ENCODE measurements at regions not wholly inside any gene's neighbourhood (a gene's known extent, or its start where the extent isn't known, plus 50 kb on each side); places are given as distances from the start of the nearest gene placed in this dataset.
"Not testable (repeated sequence)": the region's sequence is repeated elsewhere in the genome, so short reads cannot be mapped to it uniquely, and the experiment has no call there.

- Histone ChIP-seq H3K9me3 (ENCODE audit: control insufficient read depth, insufficient read depth, low read depth, low read length) (no peaks in the 10 kb centered on the region), H3K4me2 (ENCODE audit: extremely low read depth, insufficient read depth, low read length) (no peak overlapping the region), H3K27me3 (ENCODE audit: control insufficient read depth, insufficient read depth, low read length) (no peaks in the 10 kb centered on the region), H4K20me1 (ENCODE audit: control insufficient read depth, extremely low read depth, insufficient read depth, low read length) (no peaks in the 10 kb centered on the region), H3K4me3 (replicated peaks in 1 of 4; ENCODE audit: control extremely low read depth in 1 of 4, insufficient read depth in 1 of 4, low read depth in 3 of 4, low read length in 4 of 4) (no peak overlapping the region), H3K79me2 (ENCODE audit: control insufficient read depth, insufficient read depth, low read length) (no peaks in the 10 kb centered on the region), H3K4me1 (ENCODE audit: control insufficient read depth, extremely low read depth, insufficient read depth, low read length) (no peaks in the 10 kb centered on the region), H3K27ac (ENCODE audit: insufficient read depth, low read length) (no peak overlapping the region), H3K36me3 (ENCODE audit: control insufficient read depth, insufficient read depth, low read length) (no peaks in the 10 kb centered on the region), H2AFZ (ENCODE audit: low read length) (no peak overlapping the region), H3K9ac (ENCODE audit: insufficient read depth, low read length) (no peak overlapping the region)
- no peak for DNase-seq (ENCODE audit: low read depth in 2 of 2)
- no peak for TF ChIP-seq EZH2 (IDR thresholded peaks at IDR 0.05; ENCODE audit: low read length, missing control alignments)
- TF ChIP-seq CTCF (conservative IDR thresholded peaks at IDR 0.05 in 1 of 2, IDR thresholded peaks at IDR 0.05 in 1 of 2; ENCODE audit: low read depth in 1 of 2, low read length in 2 of 2): no peak
Measured at GRCh38 chr4:82276332-82276640, 97.5 kb downstream of the HNRNPD start.

- no peaks in the 10 kb centered on the region for H3K27me3 ChIP-seq (ENCODE audit: control insufficient read depth, insufficient read depth, low read length)
- H3K9me3 ChIP-seq (ENCODE audit: control insufficient read depth, insufficient read depth, low read depth, low read length): no peaks in the 10 kb centered on the region
- H3K4me3 ChIP-seq (replicated peaks in 1 of 4; ENCODE audit: control extremely low read depth in 1 of 4, insufficient read depth in 1 of 4, low read depth in 3 of 4, low read length in 4 of 4): no peak overlapping the region
- H2AFZ ChIP-seq (ENCODE audit: low read length): no peak overlapping the region
- H4K20me1 ChIP-seq (ENCODE audit: control insufficient read depth, extremely low read depth, insufficient read depth, low read length): no peaks in the 10 kb centered on the region
- no peak for DNase-seq (ENCODE audit: low read depth in 2 of 2)
- H3K9ac ChIP-seq (ENCODE audit: insufficient read depth, low read length): no peak overlapping the region
- H3K4me1 ChIP-seq (ENCODE audit: control insufficient read depth, extremely low read depth, insufficient read depth, low read length): no peaks in the 10 kb centered on the region
- H3K27ac ChIP-seq (ENCODE audit: insufficient read depth, low read length): no peak overlapping the region
- no peak for TF ChIP-seq EZH2 (IDR thresholded peaks at IDR 0.05; ENCODE audit: low read length, missing control alignments)
- no peak for TF ChIP-seq CTCF (conservative IDR thresholded peaks at IDR 0.05 in 1 of 2, IDR thresholded peaks at IDR 0.05 in 1 of 2; ENCODE audit: low read depth in 1 of 2, low read length in 2 of 2)
- no peaks in the 10 kb centered on the region for H3K79me2 ChIP-seq (ENCODE audit: control insufficient read depth, insufficient read depth, low read length)
- no peak overlapping the region for H3K4me2 ChIP-seq (ENCODE audit: extremely low read depth, insufficient read depth, low read length)
- H3K36me3 ChIP-seq (ENCODE audit: control insufficient read depth, insufficient read depth, low read length): no peaks in the 10 kb centered on the region
Measured at GRCh38 chr4:82275431-82276331, 98.1 kb downstream of the HNRNPD start.

- H3K79me2 ChIP-seq (ENCODE audit: control insufficient read depth, insufficient read depth, low read length); DNase-seq (ENCODE audit: low read depth in 2 of 2); H3K36me3 ChIP-seq (ENCODE audit: control insufficient read depth, insufficient read depth, low read length); H3K9ac ChIP-seq (ENCODE audit: insufficient read depth, low read length); H3K9me3 ChIP-seq (ENCODE audit: control insufficient read depth, insufficient read depth, low read depth, low read length); H4K20me1 ChIP-seq (ENCODE audit: control insufficient read depth, extremely low read depth, insufficient read depth, low read length); H3K4me1 ChIP-seq (ENCODE audit: control insufficient read depth, extremely low read depth, insufficient read depth, low read length); H3K4me3 ChIP-seq (replicated peaks in 1 of 4; ENCODE audit: control extremely low read depth in 1 of 4, insufficient read depth in 1 of 4, low read depth in 3 of 4, low read length in 4 of 4); H3K27me3 ChIP-seq (ENCODE audit: control insufficient read depth, insufficient read depth, low read length); H2AFZ ChIP-seq (ENCODE audit: low read length); H3K27ac ChIP-seq (ENCODE audit: insufficient read depth, low read length); H3K4me2 ChIP-seq (ENCODE audit: extremely low read depth, insufficient read depth, low read length): not testable (repeated sequence)
Measured at GRCh38 chr4:82274700-82275099, 99.1 kb downstream of the HNRNPD start.

- H3K9me3 ChIP-seq (ENCODE audit: control insufficient read depth, insufficient read depth, low read depth, low read length); H3K36me3 ChIP-seq (ENCODE audit: control insufficient read depth, insufficient read depth, low read length); H3K4me2 ChIP-seq (ENCODE audit: extremely low read depth, insufficient read depth, low read length); H3K79me2 ChIP-seq (ENCODE audit: control insufficient read depth, insufficient read depth, low read length); H3K4me3 ChIP-seq (replicated peaks in 1 of 4; ENCODE audit: control extremely low read depth in 1 of 4, insufficient read depth in 1 of 4, low read depth in 3 of 4, low read length in 4 of 4); H2AFZ ChIP-seq (ENCODE audit: low read length); H3K9ac ChIP-seq (ENCODE audit: insufficient read depth, low read length); H3K27me3 ChIP-seq (ENCODE audit: control insufficient read depth, insufficient read depth, low read length); H3K4me1 ChIP-seq (ENCODE audit: control insufficient read depth, extremely low read depth, insufficient read depth, low read length); H4K20me1 ChIP-seq (ENCODE audit: control insufficient read depth, extremely low read depth, insufficient read depth, low read length); H3K27ac ChIP-seq (ENCODE audit: insufficient read depth, low read length); DNase-seq (ENCODE audit: low read depth in 2 of 2): not testable (repeated sequence)
Measured at GRCh38 chr4:82272523-82272922, 101.3 kb downstream of the HNRNPD start.

GRCh38 chr4:82271915-82272480, 101.8 kb downstream of the HNRNPD start:
- H3K9ac ChIP-seq (ENCODE audit: insufficient read depth, low read length); H3K4me3 ChIP-seq (replicated peaks in 1 of 4; ENCODE audit: control extremely low read depth in 1 of 4, insufficient read depth in 1 of 4, low read depth in 3 of 4, low read length in 4 of 4); H3K27me3 ChIP-seq (ENCODE audit: control insufficient read depth, insufficient read depth, low read length); H3K79me2 ChIP-seq (ENCODE audit: control insufficient read depth, insufficient read depth, low read length); H4K20me1 ChIP-seq (ENCODE audit: control insufficient read depth, extremely low read depth, insufficient read depth, low read length); H3K4me1 ChIP-seq (ENCODE audit: control insufficient read depth, extremely low read depth, insufficient read depth, low read length); H3K27ac ChIP-seq (ENCODE audit: insufficient read depth, low read length); H3K36me3 ChIP-seq (ENCODE audit: control insufficient read depth, insufficient read depth, low read length); H2AFZ ChIP-seq (ENCODE audit: low read length); H3K9me3 ChIP-seq (ENCODE audit: control insufficient read depth, insufficient read depth, low read depth, low read length); H3K4me2 ChIP-seq (ENCODE audit: extremely low read depth, insufficient read depth, low read length); DNase-seq (ENCODE audit: low read depth in 2 of 2): not testable (repeated sequence)
